PC-9 (cell line): ENCODE measurements at regions not wholly inside any gene's neighbourhood (a gene's known extent, or its start where the extent isn't known, plus 50 kb on each side); places are given as distances from the start of the nearest gene placed in this dataset.

Experiments used
- BruUV-seq: library from RNA; stranded (reverse); fragments of 400-500 nt; replicated peaks from 2 replicates; lab custom pipeline; 2021; lab: Mats Ljungman, UMichigan
- CTCF ChIA-PET: fragments of 300-600 bp; sonication (Branson Sonifier 250); formaldehyde crosslinking; loops from one replicate; lab custom pipeline; 2022; ENCODE audit warnings: antibody characterized with exemption; lab: Charles Lee
- POLR2A ChIA-PET: fragments of 300-600 bp; sonication (Branson Sonifier 250); formaldehyde crosslinking; loops from one replicate; lab custom pipeline; 2022; ENCODE audit warnings: antibody characterized with exemption; ENCODE audit not compliant: unreplicated experiment; lab: Charles Lee
- DNase-seq, 2 experiments: peaks; one replicate each; pipeline versions ENCODE4 v3.0.0 to v3.0.0-alpha.2; 2015 to 2022; ENCODE audit warnings: mixed read lengths in 1 of 2
- H2AFZ ChIP-seq: fragments of 200-600 bp; sonication (generic); 2 replicates; pipeline ENCODE4 v1.8.1; 2017; ENCODE audit warnings: antibody characterized with exemption
- H3F3A ChIP-seq: fragments of 200-600 bp; sonication (generic); 2 replicates; pipeline ENCODE4 v1.8.1; 2017; ENCODE audit warnings: antibody characterized with exemption, mild to moderate bottlenecking, low read depth; ENCODE audit not compliant: insufficient read depth
- H3K27ac ChIP-seq: fragments of 200-600 bp; sonication (generic); 2 replicates; pipeline ENCODE4 v1.6.1; 2016; ENCODE audit warnings: mixed run types
- H3K27me3 ChIP-seq: fragments of 200-600 bp; sonication (generic); 2 replicates; pipeline ENCODE4 v1.6.1; 2016; ENCODE audit warnings: low read depth, mixed run types; ENCODE audit not compliant: insufficient read depth
- H3K36me3 ChIP-seq: fragments of 200-600 bp; sonication (generic); 2 replicates; pipeline ENCODE4 v1.6.1; 2016; ENCODE audit warnings: low read depth, mixed run types
- H3K4me1 ChIP-seq: fragments of 200-600 bp; sonication (generic); replicated peaks from 2 replicates; pipeline ENCODE4 v1.6.1; 2016; ENCODE audit warnings: mixed run types; ENCODE audit not compliant: insufficient read depth
- H3K4me2 ChIP-seq: fragments of 200-600 bp; sonication (generic); 2 replicates; pipeline ENCODE4 v1.6.1; 2017; ENCODE audit warnings: mixed run types
- H3K4me3 ChIP-seq: fragments of 200-600 bp; sonication (generic); 2 replicates; pipeline ENCODE4 v1.6.1; 2016; ENCODE audit warnings: mixed run types
- H3K79me2 ChIP-seq: fragments of 200-600 bp; sonication (generic); 2 replicates; pipeline ENCODE4 v1.6.1; 2017; ENCODE audit warnings: low read depth, mixed run types
- H3K9me2 ChIP-seq: fragments of 200-600 bp; sonication (generic); 2 replicates; pipeline ENCODE4 v1.8.1; 2017; ENCODE audit warnings: mild to moderate bottlenecking; ENCODE audit not compliant: insufficient read depth
- H3K9me3 ChIP-seq: fragments of 200-600 bp; sonication (generic); 2 replicates; pipeline ENCODE4 v1.8.1; 2016; ENCODE audit warnings: low read depth; ENCODE audit not compliant: insufficient read depth
- H4K20me1 ChIP-seq: fragments of 200-600 bp; sonication (generic); 2 replicates; pipeline ENCODE4 v1.8.1; 2017; ENCODE audit not compliant: insufficient read depth
- EZH2 ChIP-seq: fragments of 200-600 bp; sonication (generic); IDR thresholded peaks from 2 replicates; pipeline ENCODE4 v1.8.0; 2017; ENCODE audit warnings: antibody characterized with exemption, low read depth
- intact Hi-C: fragments of 100-400 bp; cut with micrococcal nuclease; formaldehyde crosslinking; loops from one replicate; pipeline ENCODE4 v1.10.0; 2022; ENCODE audit not compliant: unreplicated experiment
- TF ChIP-seq, protein P1 (sequence below): fragments of 200-600 bp; sonication (generic); conservative IDR thresholded peaks from 2 replicates; pipeline ENCODE4 v1.6.1; 2017; ENCODE audit warnings: mixed run types, antibody characterized with exemption, mild to moderate bottlenecking, moderate library complexity

DNA sequence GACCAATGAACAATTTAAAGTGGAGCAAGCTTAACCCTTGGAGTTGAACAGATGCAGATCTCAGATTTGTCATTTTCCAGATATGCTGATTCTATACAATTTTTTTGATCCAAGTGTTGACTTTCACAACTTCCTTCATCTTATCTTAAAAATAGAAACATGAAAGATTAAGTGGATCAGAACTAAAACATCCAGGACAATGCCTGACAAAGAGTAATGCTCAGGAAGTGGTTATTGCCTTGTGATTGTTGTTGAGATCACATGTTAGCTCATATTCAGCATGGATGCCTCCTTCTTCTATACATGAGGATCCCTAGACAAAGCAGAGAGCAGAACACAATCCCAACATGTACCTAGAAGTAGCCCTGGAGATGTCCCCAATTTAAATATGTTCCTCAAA is 160.9 kb downstream of the PPARGC1A start:
- H4K20me1 ChIP-seq, result no peaks in the 10 kb centered on the region
- no TSS peak for BruUV-seq
- TF ChIP-seq EZH2, result no peak
- TF ChIP-seq, protein P1, sequence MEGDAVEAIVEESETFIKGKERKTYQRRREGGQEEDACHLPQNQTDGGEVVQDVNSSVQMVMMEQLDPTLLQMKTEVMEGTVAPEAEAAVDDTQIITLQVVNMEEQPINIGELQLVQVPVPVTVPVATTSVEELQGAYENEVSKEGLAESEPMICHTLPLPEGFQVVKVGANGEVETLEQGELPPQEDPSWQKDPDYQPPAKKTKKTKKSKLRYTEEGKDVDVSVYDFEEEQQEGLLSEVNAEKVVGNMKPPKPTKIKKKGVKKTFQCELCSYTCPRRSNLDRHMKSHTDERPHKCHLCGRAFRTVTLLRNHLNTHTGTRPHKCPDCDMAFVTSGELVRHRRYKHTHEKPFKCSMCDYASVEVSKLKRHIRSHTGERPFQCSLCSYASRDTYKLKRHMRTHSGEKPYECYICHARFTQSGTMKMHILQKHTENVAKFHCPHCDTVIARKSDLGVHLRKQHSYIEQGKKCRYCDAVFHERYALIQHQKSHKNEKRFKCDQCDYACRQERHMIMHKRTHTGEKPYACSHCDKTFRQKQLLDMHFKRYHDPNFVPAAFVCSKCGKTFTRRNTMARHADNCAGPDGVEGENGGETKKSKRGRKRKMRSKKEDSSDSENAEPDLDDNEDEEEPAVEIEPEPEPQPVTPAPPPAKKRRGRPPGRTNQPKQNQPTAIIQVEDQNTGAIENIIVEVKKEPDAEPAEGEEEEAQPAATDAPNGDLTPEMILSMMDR, result no peak
- no peak overlapping the region for H3K4me3 ChIP-seq
- no peak overlapping the region for H3K27ac ChIP-seq
- H3K79me2 ChIP-seq, result no peaks in the 10 kb centered on the region
- intact Hi-C loops, result no loop called here
- no peak overlapping the region for H2AFZ ChIP-seq
- DNase-seq, result no peak
- no peaks in the 10 kb centered on the region for H3K27me3 ChIP-seq
- no peaks in the 10 kb centered on the region for H3K36me3 ChIP-seq
- H3K4me1 ChIP-seq, result no peaks in the 10 kb centered on the region
- ChIA-PET CTCF (no interaction called here), POLR2A (no interaction called here)
- H3K9me2 ChIP-seq, result no peaks in the 10 kb centered on the region
- no peak overlapping the region for H3K4me2 ChIP-seq
- H3F3A ChIP-seq, result no peaks in the 10 kb centered on the region
- no peaks in the 10 kb centered on the region for H3K9me3 ChIP-seq

DNA sequence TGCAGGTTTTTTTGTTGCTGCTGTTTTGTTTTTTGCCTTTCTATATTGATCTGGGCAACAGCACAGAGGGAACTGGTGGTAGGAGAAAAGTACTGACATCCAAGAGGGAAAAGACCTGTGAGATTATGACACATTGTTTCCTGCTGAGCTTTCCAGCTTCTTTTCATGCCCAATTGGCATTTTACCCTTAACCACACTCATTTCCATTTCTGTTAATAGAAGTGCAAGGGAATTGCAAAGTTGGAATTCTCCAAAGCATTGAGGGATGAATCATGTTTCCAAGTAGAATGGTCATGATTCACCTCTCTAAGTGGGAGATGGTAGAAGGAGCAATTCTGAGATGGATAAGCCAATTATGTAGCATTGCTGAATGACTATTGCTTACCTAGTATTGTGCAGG is 161.5 kb downstream of the PPARGC1A start:
- Histone ChIP-seq H3K9me3 (no peaks in the 10 kb centered on the region), H3K4me1 (no peaks in the 10 kb centered on the region), H3K4me3 (no peak overlapping the region), H3K9me2 (no peaks in the 10 kb centered on the region), H4K20me1 (no peaks in the 10 kb centered on the region), H3K36me3 (no peaks in the 10 kb centered on the region), H2AFZ (no peak overlapping the region), H3K79me2 (no peaks in the 10 kb centered on the region), H3F3A (no peaks in the 10 kb centered on the region), H3K27me3 (no peaks in the 10 kb centered on the region), H3K4me2 (no peak overlapping the region), H3K27ac (no peak overlapping the region)
- no peak for TF ChIP-seq EZH2
- TF ChIP-seq, protein P1, result no peak
- no peak for DNase-seq
- ChIA-PET CTCF (no interaction called here), POLR2A (no interaction called here)
- BruUV-seq, result no TSS peak
- intact Hi-C loops, result no loop called here

DNA sequence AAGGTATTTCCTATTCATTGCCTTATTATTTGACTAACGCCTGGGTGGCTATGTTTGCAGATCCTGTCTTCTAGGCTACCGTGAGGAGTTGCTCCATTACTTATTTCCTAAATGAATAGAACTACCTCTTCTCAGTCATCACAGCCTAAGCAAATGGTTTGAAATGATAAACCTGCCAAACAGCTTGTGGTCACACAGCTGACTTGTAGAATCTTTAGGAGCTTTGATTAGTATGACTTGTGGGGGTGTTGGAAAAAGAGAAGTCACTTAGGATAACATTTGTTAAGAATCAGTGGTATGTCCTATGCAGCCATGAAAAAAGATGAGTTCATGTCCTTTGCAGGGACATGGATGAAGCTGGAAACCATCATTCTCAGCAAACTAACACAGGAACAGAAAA is 169.3 kb downstream of the PPARGC1A start:
- Histone ChIP-seq H3K36me3 (no peaks in the 10 kb centered on the region), H3K9me2 (no peaks in the 10 kb centered on the region), H4K20me1 (no peaks in the 10 kb centered on the region), H3K27ac (no peak overlapping the region), H3F3A (no peaks in the 10 kb centered on the region), H3K4me3 (no peak overlapping the region), H3K4me1 (no peaks in the 10 kb centered on the region), H2AFZ (no peak overlapping the region), H3K27me3 (no peaks in the 10 kb centered on the region), H3K9me3 (no peaks in the 10 kb centered on the region), H3K79me2 (no peaks in the 10 kb centered on the region), H3K4me2 (no peak overlapping the region)
- DNase-seq, result no peak
- no TSS peak for BruUV-seq
- CTCF ChIA-PET, result no interaction called here
- intact Hi-C loops, result no loop called here
- POLR2A ChIA-PET, result interaction anchor here (0.6 kb wide), 1 partner anchor 584 kb away, joined by 3 read pairs; no protein-coding TSS in a partner anchor
- TF ChIP-seq EZH2, result no peak
- TF ChIP-seq, protein P1, result no peak
